DND-41 (cell line): ENCODE measurements at regions not wholly inside any gene's neighbourhood (a gene's known extent, or its start where the extent isn't known, plus 50 kb on each side); places are given as distances from the start of the nearest gene placed in this dataset.

ENCODE experiments used
- ATAC-seq: fragments of 200-7000 bp; cut with Tn5 transposase; 3 replicates; pipeline ENCODE4 v1.9.1; 2021; ENCODE audit warnings: low read depth; ENCODE audit not compliant: insufficient read depth
- DNase-seq: peaks from one replicate; pipeline ENCODE4 v3.0.0-alpha.2; 2020
- H2AFZ ChIP-seq: 2 replicates; pipeline ENCODE4 v1.6.0; 2012; ENCODE audit warnings: low read depth, low read length
- H3K27ac ChIP-seq: 2 replicates; pipeline ENCODE4 v1.5.1; 2012; ENCODE audit warnings: low read length, inconsistent platforms
- H3K27me3 ChIP-seq: fragments of 200-600 bp; sonication (generic); 2 replicates; pipeline ENCODE4 v1.6.0; 2012; ENCODE audit warnings: low read length, mild to moderate bottlenecking, inconsistent platforms; ENCODE audit not compliant: insufficient read depth, poor library complexity
- H3K36me3 ChIP-seq: 2 replicates; pipeline ENCODE4 v1.5.1; 2012; ENCODE audit warnings: low read length, inconsistent platforms; ENCODE audit not compliant: insufficient read depth
- H3K4me1 ChIP-seq: 2 replicates; pipeline ENCODE4 v1.5.1; 2012; ENCODE audit warnings: mild to moderate bottlenecking, low read length; ENCODE audit not compliant: insufficient read depth
- H3K4me2 ChIP-seq: 2 replicates; pipeline ENCODE4 v1.6.0; 2012; ENCODE audit warnings: mild to moderate bottlenecking, moderate library complexity, low read length, inconsistent platforms; ENCODE audit not compliant: insufficient read depth
- H3K4me3 ChIP-seq, 2 experiments: fragments of 200-600 bp in 1 of 2; shearing (Covaris generic) in 1 of 2; 2 replicates each; pipeline ENCODE4 v1.5.1; 2012 to 2016; ENCODE audit warnings: inconsistent platforms in 2 of 2, low read length in 2 of 2, mild to moderate bottlenecking in 2 of 2, low read depth in 1 of 2, moderate library complexity in 1 of 2
- H3K79me2 ChIP-seq: 2 replicates; pipeline ENCODE4 v1.6.0; 2012; ENCODE audit warnings: low read length, inconsistent platforms; ENCODE audit not compliant: insufficient read depth
- H3K9ac ChIP-seq: 2 replicates; pipeline ENCODE4 v1.6.0; 2012; ENCODE audit warnings: low read depth, mild to moderate bottlenecking, inconsistent platforms, low read length, moderate library complexity
- H3K9me3 ChIP-seq: 2 replicates; pipeline ENCODE4 v1.5.1; 2012; ENCODE audit warnings: low read length, moderate library complexity, mild to moderate bottlenecking, inconsistent platforms; ENCODE audit not compliant: insufficient read depth, severe bottlenecking
- H4K20me1 ChIP-seq: 2 replicates; pipeline ENCODE4 v1.6.0; 2012; ENCODE audit warnings: low read length; ENCODE audit not compliant: insufficient read depth
- EZH2 ChIP-seq: IDR thresholded peaks from 3 replicates; pipeline ENCODE4 v1.6.1; 2012; ENCODE audit warnings: borderline replicate concordance, low read depth, mild to moderate bottlenecking, moderate library complexity, low read length, inconsistent platforms; ENCODE audit not compliant: severe bottlenecking
- TF ChIP-seq, protein P1 (sequence below): IDR thresholded peaks from 2 replicates; pipeline ENCODE4 v1.5.1; 2012; ENCODE audit warnings: borderline replicate concordance, low read length, moderate library complexity, mild to moderate bottlenecking; ENCODE audit not compliant: poor library complexity, severe bottlenecking; ENCODE audit errors: extremely low read depth

DNA sequence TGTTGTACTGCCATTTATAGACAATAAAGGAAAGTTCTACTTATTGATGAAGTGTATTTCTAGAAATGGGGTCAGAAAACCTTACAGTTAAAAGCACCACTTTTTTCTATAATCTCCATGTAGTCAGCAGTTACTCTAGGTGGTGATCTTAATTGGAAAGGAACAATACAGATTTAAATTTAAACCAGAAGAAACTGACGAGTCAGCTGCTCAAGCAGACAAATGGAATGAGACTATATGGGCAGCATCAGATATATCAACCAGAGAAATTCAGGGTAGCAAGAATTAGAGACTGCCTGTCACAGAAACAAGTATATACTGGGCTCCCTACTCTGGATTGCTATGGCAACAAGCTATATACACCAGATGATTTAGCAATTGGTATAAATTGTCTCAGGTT, 99.6 kb upstream of the SCG2 start:
- no peaks in the 10 kb centered on the region for H3K79me2 ChIP-seq
- no peak overlapping the region for H2AFZ ChIP-seq
- ATAC-seq: no peak
- TF ChIP-seq, protein P1, sequence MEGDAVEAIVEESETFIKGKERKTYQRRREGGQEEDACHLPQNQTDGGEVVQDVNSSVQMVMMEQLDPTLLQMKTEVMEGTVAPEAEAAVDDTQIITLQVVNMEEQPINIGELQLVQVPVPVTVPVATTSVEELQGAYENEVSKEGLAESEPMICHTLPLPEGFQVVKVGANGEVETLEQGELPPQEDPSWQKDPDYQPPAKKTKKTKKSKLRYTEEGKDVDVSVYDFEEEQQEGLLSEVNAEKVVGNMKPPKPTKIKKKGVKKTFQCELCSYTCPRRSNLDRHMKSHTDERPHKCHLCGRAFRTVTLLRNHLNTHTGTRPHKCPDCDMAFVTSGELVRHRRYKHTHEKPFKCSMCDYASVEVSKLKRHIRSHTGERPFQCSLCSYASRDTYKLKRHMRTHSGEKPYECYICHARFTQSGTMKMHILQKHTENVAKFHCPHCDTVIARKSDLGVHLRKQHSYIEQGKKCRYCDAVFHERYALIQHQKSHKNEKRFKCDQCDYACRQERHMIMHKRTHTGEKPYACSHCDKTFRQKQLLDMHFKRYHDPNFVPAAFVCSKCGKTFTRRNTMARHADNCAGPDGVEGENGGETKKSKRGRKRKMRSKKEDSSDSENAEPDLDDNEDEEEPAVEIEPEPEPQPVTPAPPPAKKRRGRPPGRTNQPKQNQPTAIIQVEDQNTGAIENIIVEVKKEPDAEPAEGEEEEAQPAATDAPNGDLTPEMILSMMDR: no peak
- TF ChIP-seq EZH2: no peak
- no peaks in the 10 kb centered on the region for H3K27me3 ChIP-seq
- DNase-seq: no peak
- H3K27ac ChIP-seq: no peak overlapping the region
- H3K4me3 ChIP-seq: no peak overlapping the region
- H3K4me2 ChIP-seq: no peak overlapping the region
- no peaks in the 10 kb centered on the region for H3K4me1 ChIP-seq
- H3K9ac ChIP-seq: no peak overlapping the region
- H3K36me3 ChIP-seq: no peaks in the 10 kb centered on the region
- H3K9me3 ChIP-seq: no peaks in the 10 kb centered on the region
- H4K20me1 ChIP-seq: no peaks in the 10 kb centered on the region

DNA sequence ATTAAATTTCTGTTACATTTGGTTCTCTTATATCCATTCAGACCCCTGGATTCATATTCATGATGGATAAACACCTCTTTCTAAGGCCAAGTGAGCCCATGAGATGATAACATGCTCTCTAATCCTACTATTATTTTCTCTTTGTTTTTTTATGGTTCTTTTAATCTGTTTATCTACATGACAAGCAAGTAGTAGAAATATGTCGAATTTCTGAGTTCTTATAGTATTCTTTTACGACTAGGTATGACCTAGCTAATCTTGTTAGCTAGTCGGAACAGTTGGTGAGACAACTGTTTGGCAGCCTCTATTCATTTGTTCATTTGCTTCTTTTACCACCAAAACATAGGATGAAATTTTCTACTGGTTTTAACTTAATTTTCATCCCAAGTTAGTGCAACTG, 98.1 kb upstream of the SCG2 start:
- H3K9ac ChIP-seq: no peak overlapping the region
- no peak overlapping the region for H3K27ac ChIP-seq
- no peaks in the 10 kb centered on the region for H3K79me2 ChIP-seq
- no peak overlapping the region for H3K4me2 ChIP-seq
- ATAC-seq: no peak
- no peaks in the 10 kb centered on the region for H3K9me3 ChIP-seq
- H3K27me3 ChIP-seq: no peaks in the 10 kb centered on the region
- H3K4me1 ChIP-seq: no peaks in the 10 kb centered on the region
- no peak for TF ChIP-seq EZH2
- TF ChIP-seq, protein P1: no peak
- H2AFZ ChIP-seq: no peak overlapping the region
- no peaks in the 10 kb centered on the region for H3K36me3 ChIP-seq
- no peak overlapping the region for H3K4me3 ChIP-seq
- DNase-seq: no peak
- no peaks in the 10 kb centered on the region for H4K20me1 ChIP-seq

DNA sequence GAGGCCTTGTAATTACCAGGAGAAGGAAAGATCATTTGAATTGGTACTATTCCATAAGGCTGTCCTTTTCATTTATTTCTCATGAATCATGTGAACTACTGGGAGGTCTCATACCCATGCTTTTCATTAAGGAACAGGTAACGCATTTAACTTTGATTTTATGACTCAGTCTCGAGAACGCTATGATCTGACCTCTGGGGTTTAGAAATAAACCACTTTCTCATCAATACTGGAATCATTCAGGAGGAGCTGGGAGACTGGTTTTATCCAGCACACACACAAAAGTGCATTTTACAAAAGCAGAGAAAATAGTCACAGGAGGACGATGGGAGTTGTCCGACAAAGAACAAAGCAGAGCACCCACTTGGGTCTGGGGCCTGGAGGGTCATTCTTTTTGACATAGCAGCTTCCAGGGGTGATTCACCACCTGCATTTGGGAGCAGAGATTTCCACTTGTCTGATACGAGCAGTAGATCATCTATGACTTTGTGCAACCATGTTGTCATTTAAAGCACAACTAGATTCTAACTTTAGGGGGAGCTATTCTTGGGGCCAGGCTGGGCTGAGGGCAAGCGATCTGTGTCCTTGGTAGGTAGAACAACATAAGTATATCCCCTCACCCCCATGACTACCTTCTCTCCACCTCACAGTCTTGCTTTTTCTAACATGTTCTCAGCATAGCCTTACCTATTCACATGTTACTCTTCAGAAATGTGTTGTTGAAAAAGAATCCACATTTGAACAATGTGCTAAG, 95.9 kb upstream of the SCG2 start:
- no peaks in the 10 kb centered on the region for H3K4me1 ChIP-seq
- no peak overlapping the region for H3K27ac ChIP-seq
- H3K36me3 ChIP-seq: no peaks in the 10 kb centered on the region
- no peak overlapping the region for H3K4me3 ChIP-seq
- no peak for DNase-seq
- H4K20me1 ChIP-seq: no peaks in the 10 kb centered on the region
- no peak overlapping the region for H3K9ac ChIP-seq
- ATAC-seq: no peak
- H3K27me3 ChIP-seq: no peaks in the 10 kb centered on the region
- TF ChIP-seq EZH2: no peak
- TF ChIP-seq, protein P1: no peak
- no peak overlapping the region for H3K4me2 ChIP-seq
- H3K79me2 ChIP-seq: no peaks in the 10 kb centered on the region
- H3K9me3 ChIP-seq: no peaks in the 10 kb centered on the region
- no peak overlapping the region for H2AFZ ChIP-seq
